GM19025 (cell line): ENCODE measurements at regions not wholly inside any gene's neighbourhood (a gene's known extent, or its start where the extent isn't known, plus 50 kb on each side); places are given as distances from the start of the nearest gene placed in this dataset.
A peak's percentile ranks its signal among the peaks of the same experiment; 100 is the strongest.
"Not testable (repeated sequence)": the region's sequence is repeated elsewhere in the genome, so short reads cannot be mapped to it uniquely, and the experiment has no call there.

Experiments used
- ATAC-seq: cut with Tn5 transposase; IDR thresholded peaks from one replicate; pipeline ENCODE4 v1.9.1; 2021; ENCODE audit warnings: mild to moderate bottlenecking, low read depth, moderate library complexity; ENCODE audit not compliant: unreplicated experiment

GRCh38 chr4:16450724-16451123, 224.5 kb upstream of the TAPT1 start:
- ATAC-seq: no peak

- ATAC-seq: no peak
These were observed 223.8 kb upstream of the TAPT1 start for GRCh38 chr4:16450031-16450430.

- no peak for ATAC-seq
These were observed 223.1 kb upstream of the TAPT1 start for GRCh38 chr4:16449406-16449805.

GRCh38 chr4:16448241-16448840, 222.1 kb upstream of the TAPT1 start:
- no peak for ATAC-seq

- peak; percentile 61 for ATAC-seq
These were observed 217.3 kb upstream of the TAPT1 start for GRCh38 chr4:16443504-16444088.

- no peak for ATAC-seq
These were observed 216.0 kb upstream of the TAPT1 start for GRCh38 chr4:16442296-16442695.

- no peak for ATAC-seq
These were observed 213.5 kb upstream of the TAPT1 start for GRCh38 chr4:16439768-16440167.

GRCh38 chr4:16438986-16439385, 212.7 kb upstream of the TAPT1 start:
- no peak for ATAC-seq

GRCh38 chr4:16437836-16438235, 211.6 kb upstream of the TAPT1 start:
- no peak for ATAC-seq

- ATAC-seq: no peak
These were observed 205.6 kb upstream of the TAPT1 start for GRCh38 chr4:16431866-16432265.

- no peak for ATAC-seq
These were observed 192.5 kb upstream of the TAPT1 start for GRCh38 chr4:16418814-16419213.

GRCh38 chr4:16417198-16417597, 190.9 kb upstream of the TAPT1 start:
- ATAC-seq: no peak

- no peak for ATAC-seq
These were observed 190.3 kb upstream of the TAPT1 start for GRCh38 chr4:16416601-16417000.

GRCh38 chr4:16415751-16416150, 189.5 kb upstream of the TAPT1 start:
- no peak for ATAC-seq

GRCh38 chr4:16413814-16414555, 187.7 kb upstream of the TAPT1 start:
- ATAC-seq: no peak

- no peak for ATAC-seq
These were observed 185.3 kb upstream of the TAPT1 start for GRCh38 chr4:16411501-16412085.

- not testable (repeated sequence) for ATAC-seq
These were observed 166.9 kb upstream of the TAPT1 start for GRCh38 chr4:16393216-16393615.

GRCh38 chr4:16391196-16391595, 164.9 kb upstream of the TAPT1 start:
- ATAC-seq: no peak

- no peak for ATAC-seq
These were observed 161.2 kb upstream of the TAPT1 start for GRCh38 chr4:16387448-16387847.

GRCh38 chr4:16386711-16387320, 160.5 kb upstream of the TAPT1 start:
- no peak for ATAC-seq

- ATAC-seq: no peak
These were observed 158.3 kb upstream of the TAPT1 start for GRCh38 chr4:16384576-16384975.
